ENCODE measurements at regions not wholly inside any gene's neighbourhood (a gene's known extent, or its start where the extent isn't known, plus 50 kb on each side); places are given as distances from the start of the nearest gene placed in this dataset.
A peak's percentile ranks its signal among the peaks of the same experiment; 100 is the strongest.

- DNase-seq: no peak
Measured at GRCh38 chr2:153189091-153189888, 289.3 kb downstream of the RPRM start.

GRCh38 chr2:153179808-153180207 is 298.8 kb downstream of the RPRM start:
- no peak for DNase-seq

- DNase-seq: no peak
Measured at GRCh38 chr2:153169609-153170008, 309.0 kb downstream of the RPRM start.

- no peak for DNase-seq
Measured at GRCh38 chr2:153165021-153165420, 313.5 kb downstream of the RPRM start.

- peak in 2 of 4 experiments; percentile 10 to 22 for DNase-seq
Measured at GRCh38 chr2:153163055-153163454, 315.5 kb downstream of the RPRM start.

- no peak for DNase-seq
Measured at GRCh38 chr2:153156743-153157142, 321.8 kb downstream of the RPRM start.

GRCh38 chr2:153152036-153152435 is 326.5 kb downstream of the RPRM start:
- DNase-seq: no peak

GRCh38 chr2:153145470-153145978 is 333.0 kb downstream of the RPRM start:
- no peak for DNase-seq

- DNase-seq: no peak
Measured at GRCh38 chr2:153143540-153143939, 335.0 kb downstream of the RPRM start.

GRCh38 chr2:153140498-153140897 is 338.1 kb downstream of the RPRM start:
- DNase-seq: no peak

GRCh38 chr2:153138651-153139375 is 339.7 kb downstream of the RPRM start:
- DNase-seq: no peak

- DNase-seq: no peak
Measured at GRCh38 chr2:153136216-153136615, 342.3 kb downstream of the RPRM start.

GRCh38 chr2:153134725-153135124 is 343.8 kb downstream of the RPRM start:
- no peak for DNase-seq

GRCh38 chr2:153133716-153134115 is 344.8 kb downstream of the RPRM start:
- no peak for DNase-seq

- no peak for DNase-seq
Measured at GRCh38 chr2:153132418-153132817, 346.1 kb downstream of the RPRM start.

- DNase-seq: no peak
Measured at GRCh38 chr2:153115141-153115540, 363.4 kb downstream of the RPRM start.

GRCh38 chr2:153110486-153110885 is 368.1 kb downstream of the RPRM start:
- DNase-seq: no peak

GRCh38 chr2:153109793-153110192 is 368.8 kb downstream of the RPRM start:
- DNase-seq: no peak

GRCh38 chr2:153106802-153107477 is 371.6 kb downstream of the RPRM start:
- no peak for DNase-seq

- no peak for DNase-seq
Measured at GRCh38 chr2:153105829-153106578, 372.6 kb downstream of the RPRM start.

GRCh38 chr2:153101187-153101586 is 377.4 kb downstream of the RPRM start:
- no peak for DNase-seq

- no peak for DNase-seq
Measured at GRCh38 chr2:153100151-153100550, 378.4 kb downstream of the RPRM start.

GRCh38 chr2:153098073-153098472 is 379.7 kb downstream of the ARL6IP6 start:
- DNase-seq: no peak
